ENCODE measurements at regions not wholly inside any gene's neighbourhood (a gene's known extent, or its start where the extent isn't known, plus 50 kb on each side); places are given as distances from the start of the nearest gene placed in this dataset.
"Not testable (repeated sequence)": the region's sequence is repeated elsewhere in the genome, so short reads cannot be mapped to it uniquely, and the experiment has no call there.

GRCh38 chr12:75954749-75955148 lies 76.8 kb downstream of the PHLDA1 start:
- in situ Hi-C loops (cut with MboI; ENCODE audit: low pct_unique_long_range_greater_than_20kb in 2 of 9, low sequenced_read_pairs in 9 of 9, unreplicated experiment in 9 of 9): no loop called here
- H3K27ac ChIP-seq: no peak overlapping the region
- H3K4me3 ChIP-seq: no peak overlapping the region
- peaks cover 12 to 13% of the 10 kb centered on the region in 2 donors for H3K4me1 ChIP-seq (replicated peaks in 1 of 2)
- ATAC-seq (replicated peaks in 6 of 8): no peak
- WGBS, 10 experiments: 84 to 100% (median 100%) methylated on average over 1 to 2 of the region's 2 CpGs; no CpG with 5 or more reads in 2 of the 10 experiments

- 0 to 73% (median 42%) methylated on average over 1 to 3 of the region's 3 CpGs; no CpG with 5 or more reads in 1 of the 10 experiments for WGBS, 10 experiments
- peak; percentile 36 to 96 (median 82) for ATAC-seq (replicated peaks in 6 of 8)
- no peak overlapping the region for H3K27ac ChIP-seq
- peaks cover 7 to 13% of the 10 kb centered on the region in 2 donors for H3K4me1 ChIP-seq (replicated peaks in 1 of 2)
- in situ Hi-C loops (cut with MboI; ENCODE audit: low pct_unique_long_range_greater_than_20kb in 2 of 9, low sequenced_read_pairs in 9 of 9, unreplicated experiment in 9 of 9): no loop called here
- no peak overlapping the region for H3K4me3 ChIP-seq
Measured at GRCh38 chr12:75954041-75954440, 77.5 kb downstream of the PHLDA1 start.

GRCh38 chr12:75953312-75953906 lies 78.2 kb downstream of the PHLDA1 start:
- H3K4me1 ChIP-seq (replicated peaks in 1 of 2): peaks cover 2 to 13% of the 10 kb centered on the region in 2 donors
- ATAC-seq (replicated peaks in 6 of 8): peak in 4 of 8 experiments; percentile 9 to 78 (median 64)
- no peak overlapping the region for H3K27ac ChIP-seq
- H3K4me3 ChIP-seq: no peak overlapping the region
- WGBS, 10 experiments: 29 to 100% (median 95%) methylated on average over 1 to 5 of the region's 5 CpGs; no CpG with 5 or more reads in 2 of the 10 experiments
- in situ Hi-C loops (cut with MboI; ENCODE audit: low pct_unique_long_range_greater_than_20kb in 2 of 9, low sequenced_read_pairs in 9 of 9, unreplicated experiment in 9 of 9): no loop called here

GRCh38 chr12:75951399-75952278 lies 79.9 kb downstream of the PHLDA1 start:
- in situ Hi-C loops (cut with MboI; ENCODE audit: low pct_unique_long_range_greater_than_20kb in 2 of 9, low sequenced_read_pairs in 9 of 9, unreplicated experiment in 9 of 9): no loop called here
- no peak overlapping the region for H3K4me3 ChIP-seq
- no peak overlapping the region for H3K27ac ChIP-seq
- WGBS, 10 experiments: 41 to 100% (median 89%) methylated on average over 1 to 4 of the region's 4 CpGs
- ATAC-seq (replicated peaks in 6 of 8): no peak
- H3K4me1 ChIP-seq (replicated peaks in 1 of 2): peaks cover 2 to 13% of the 10 kb centered on the region in 2 donors

GRCh38 chr12:75947156-75947723 lies 84.3 kb downstream of the PHLDA1 start:
- 71 to 100% (median 90%) methylated on average over 1 to 3 of the region's 4 CpGs; no CpG with 5 or more reads in 2 of the 10 experiments for WGBS, 10 experiments
- in situ Hi-C loops (cut with MboI; ENCODE audit: low pct_unique_long_range_greater_than_20kb in 2 of 9, low sequenced_read_pairs in 9 of 9, unreplicated experiment in 9 of 9): no loop called here

GRCh38 chr12:75945581-75945980 lies 86.0 kb downstream of the PHLDA1 start:
- H3K4me3 ChIP-seq: no peak overlapping the region
- H3K27ac ChIP-seq: no peak overlapping the region
- in situ Hi-C loops (cut with MboI; ENCODE audit: low pct_unique_long_range_greater_than_20kb in 2 of 9, low sequenced_read_pairs in 9 of 9, unreplicated experiment in 9 of 9): no loop called here
- no peak for ATAC-seq (replicated peaks in 6 of 8)
- peaks cover 0 to 7% of the 10 kb centered on the region in 2 donors for H3K4me1 ChIP-seq (replicated peaks in 1 of 2)
- WGBS, 10 experiments: 83 to 100% (median 100%) methylated on average over 1 to 4 of the region's 4 CpGs; no CpG with 5 or more reads in 2 of the 10 experiments

More at GRCh38 chr12:75947156-75947723, 84.3 kb downstream of the PHLDA1 start:
- H3K4me1 ChIP-seq (replicated peaks in 1 of 2): peaks cover 0 to 7% of the 10 kb centered on the region in 2 donors
- no peak overlapping the region for H3K27ac ChIP-seq
- no peak overlapping the region for H3K4me3 ChIP-seq
- ATAC-seq (replicated peaks in 6 of 8): no peak

GRCh38 chr12:75944905-75945432 lies 86.6 kb downstream of the PHLDA1 start:
- no peak overlapping the region for H3K4me3 ChIP-seq
- in situ Hi-C loops (cut with MboI; ENCODE audit: low pct_unique_long_range_greater_than_20kb in 2 of 9, low sequenced_read_pairs in 9 of 9, unreplicated experiment in 9 of 9): no loop called here
- peaks cover 0 to 7% of the 10 kb centered on the region in 2 donors for H3K4me1 ChIP-seq (replicated peaks in 1 of 2)
- 23 to 100% (median 95%) methylated on average over 1 to 4 of the region's 4 CpGs; no CpG with 5 or more reads in 2 of the 10 experiments for WGBS, 10 experiments
- ATAC-seq (replicated peaks in 6 of 8): no peak
- H3K27ac ChIP-seq: no peak overlapping the region

GRCh38 chr12:75944097-75944904 lies 87.3 kb downstream of the PHLDA1 start:
- Histone ChIP-seq H3K27ac (no peak overlapping the region), H3K4me1 (replicated peaks in 1 of 2) (peaks cover under 1 to 7% of the 10 kb centered on the region in 2 donors), H3K4me3 (no peak overlapping the region)
- in situ Hi-C loops (cut with MboI; ENCODE audit: low pct_unique_long_range_greater_than_20kb in 2 of 9, low sequenced_read_pairs in 9 of 9, unreplicated experiment in 9 of 9): no loop called here
- peak; percentile 63 to 99 (median 83) for ATAC-seq (replicated peaks in 6 of 8)
- WGBS, 10 experiments: 0 to 100% (median 82%) methylated on average over 1 of the region's 1 CpG; no CpG with 5 or more reads in 4 of the 10 experiments

GRCh38 chr12:75943730-75944096 lies 87.9 kb downstream of the PHLDA1 start:
- H3K4me3 ChIP-seq: no peak overlapping the region
- WGBS, 10 experiments: 20 to 100% (median 92%) methylated on average over 1 of the region's 1 CpG; no CpG with 5 or more reads in 3 of the 10 experiments
- in situ Hi-C loops (cut with MboI; ENCODE audit: low pct_unique_long_range_greater_than_20kb in 2 of 9, low sequenced_read_pairs in 9 of 9, unreplicated experiment in 9 of 9): no loop called here
- ATAC-seq (replicated peaks in 6 of 8): peak in 4 of 8 experiments; percentile 9 to 37 (median 18)
- peaks cover 5 to 7% of the 10 kb centered on the region in 2 donors for H3K4me1 ChIP-seq (replicated peaks in 1 of 2)
- H3K27ac ChIP-seq: no peak overlapping the region

- WGBS, 10 experiments: no CpG with 5 or more reads among the region's 31 CpGs
- H3K4me3 ChIP-seq; in situ Hi-C loops (cut with MboI; ENCODE audit: low pct_unique_long_range_greater_than_20kb in 2 of 9, low sequenced_read_pairs in 9 of 9, unreplicated experiment in 9 of 9); ATAC-seq (replicated peaks in 6 of 8); H3K27ac ChIP-seq: not testable (repeated sequence)
- H3K4me1 ChIP-seq (replicated peaks in 1 of 2): peaks cover 16 to 17% of the 10 kb centered on the region in 2 donors
Measured at GRCh38 chr12:75941661-75942060, 89.9 kb downstream of the PHLDA1 start.

GRCh38 chr12:75939016-75939642 lies 92.4 kb downstream of the PHLDA1 start:
- WGBS, 10 experiments: 81 to 98% (median 92%) methylated on average over 1 to 5 of the region's 5 CpGs; no CpG with 5 or more reads in 1 of the 10 experiments
- Histone ChIP-seq H3K4me1 (replicated peaks in 1 of 2) (peaks cover 13 to 16% of the 10 kb centered on the region in 2 donors), H3K4me3 (no peak overlapping the region), H3K27ac (no peak overlapping the region)
- in situ Hi-C loops (cut with MboI; ENCODE audit: low pct_unique_long_range_greater_than_20kb in 2 of 9, low sequenced_read_pairs in 9 of 9, unreplicated experiment in 9 of 9): no loop called here
- no peak for ATAC-seq (replicated peaks in 6 of 8)

GRCh38 chr12:75938189-75938588 lies 93.4 kb downstream of the PHLDA1 start:
- peak in 7 of 8 experiments; percentile 46 to 100 (median 97) for ATAC-seq (replicated peaks in 6 of 8)
- in situ Hi-C loops (cut with MboI; ENCODE audit: low pct_unique_long_range_greater_than_20kb in 2 of 9, low sequenced_read_pairs in 9 of 9, unreplicated experiment in 9 of 9): no loop called here
- H3K4me3 ChIP-seq: no peak overlapping the region
- WGBS, 10 experiments: 0 to 100% (median 45%) methylated on average over 1 to 2 of the region's 2 CpGs; no CpG with 5 or more reads in 4 of the 10 experiments
- H3K27ac ChIP-seq: no peak overlapping the region
- H3K4me1 ChIP-seq (replicated peaks in 1 of 2): peaks cover 10 to 16% of the 10 kb centered on the region in 2 donors
